Fibroblast of skin of right biceps (primary cell): ENCODE measurements at regions not wholly inside any gene's neighbourhood (a gene's known extent, or its start where the extent isn't known, plus 50 kb on each side); places are given as distances from the start of the nearest gene placed in this dataset.
A peak's percentile ranks its signal among the peaks of the same experiment; 100 is the strongest.

Experiments used
- DNase-seq: peaks from one replicate; pipeline ENCODE4 v3.0.0-alpha.2; 2013

- no peak for DNase-seq
Observed at GRCh38 chr15:95595759-95596158, 734.7 kb upstream of the NR2F2 start.

GRCh38 chr15:95596496-95596895, 734.0 kb upstream of the NR2F2 start:
- DNase-seq: no peak

DNA sequence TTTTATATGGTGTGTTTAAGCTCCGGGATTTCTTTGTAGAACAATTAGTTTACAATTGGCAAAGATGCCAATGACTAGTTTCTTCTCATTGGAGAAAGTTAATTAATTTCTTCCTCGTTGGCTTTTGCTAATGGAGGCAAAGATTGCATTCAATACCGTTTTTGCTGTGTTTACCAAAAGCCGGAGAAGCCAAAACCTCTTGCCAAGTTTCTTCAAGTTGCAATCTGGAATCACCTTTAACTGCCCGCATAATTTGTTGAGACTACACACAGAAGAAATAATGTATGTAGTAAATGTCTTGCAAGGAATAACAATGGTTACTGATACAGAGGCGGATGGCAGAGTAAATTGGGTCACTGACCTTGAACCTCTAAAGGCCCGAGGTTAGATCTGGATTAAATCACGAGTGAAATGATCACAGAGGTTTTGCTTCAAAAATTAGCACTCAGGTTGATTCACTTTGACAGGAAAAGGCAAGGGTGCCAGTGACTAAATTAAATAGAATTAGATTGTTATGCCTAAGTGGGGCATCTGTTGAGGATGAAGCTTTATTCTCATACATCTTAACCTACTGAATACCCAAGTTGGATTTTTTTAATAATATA, 732.1 kb upstream of the NR2F2 start:
- no peak for DNase-seq

GRCh38 chr15:95600367-95600766, 730.1 kb upstream of the NR2F2 start:
- no peak for DNase-seq

DNA sequence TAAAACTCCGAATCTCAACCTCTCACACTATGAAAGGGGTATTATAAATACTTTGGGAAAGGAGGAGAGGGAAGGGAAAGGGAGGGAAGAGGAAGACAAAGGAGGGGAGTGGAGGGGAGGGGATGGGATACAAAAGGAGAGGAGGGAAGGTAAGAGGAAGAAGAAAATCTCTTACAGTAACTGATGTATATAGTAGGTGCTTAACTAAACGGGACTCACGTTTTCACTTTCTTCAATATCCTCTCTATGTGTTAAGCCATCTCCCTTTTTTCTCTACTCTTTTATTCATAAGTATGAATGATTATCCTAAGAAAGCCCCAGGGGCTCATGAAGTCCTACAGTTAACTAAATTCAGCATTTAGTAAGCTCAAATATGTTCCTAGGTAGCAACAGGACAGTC, 729.6 kb upstream of the NR2F2 start:
- DNase-seq: no peak

DNA sequence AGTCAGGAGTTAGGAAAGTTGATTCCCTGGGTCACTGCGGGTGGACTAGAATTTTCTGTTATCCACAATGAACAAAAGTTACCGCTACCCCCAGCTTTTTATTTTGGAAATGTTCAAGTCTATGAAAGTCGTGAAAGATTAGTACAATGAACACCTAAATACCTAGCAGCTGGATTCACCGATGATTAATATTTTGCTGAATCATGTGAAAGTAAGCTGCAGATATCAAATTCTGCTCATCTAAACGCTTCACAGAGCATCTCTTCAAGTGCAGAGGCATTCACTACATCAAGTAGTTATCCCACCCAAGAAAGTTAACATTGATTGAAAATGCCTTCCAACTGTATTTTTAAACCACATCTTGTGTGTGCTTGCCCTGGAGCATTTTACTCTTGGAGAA, 729.0 kb upstream of the NR2F2 start:
- DNase-seq: no peak

DNA sequence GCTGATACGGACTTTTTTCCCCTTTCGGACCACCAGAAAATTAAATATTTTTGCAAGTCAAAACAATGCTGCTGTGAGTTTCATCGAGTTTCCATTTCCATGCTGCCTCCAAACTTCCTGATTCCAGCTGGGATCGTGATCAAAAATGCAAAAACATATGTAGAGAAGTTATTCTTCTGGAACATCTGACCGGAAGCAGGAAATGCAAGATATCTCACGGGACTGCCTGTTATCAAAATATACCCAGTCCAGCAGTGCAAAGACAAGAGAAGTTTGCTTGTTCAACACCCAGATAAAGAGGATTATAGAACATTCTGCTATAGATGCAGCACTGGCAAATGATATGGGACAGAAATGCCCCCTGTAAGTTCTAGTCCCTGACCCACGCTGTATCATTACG, 726.7 kb upstream of the NR2F2 start:
- DNase-seq: peak; percentile 53

- peak; percentile 94 for DNase-seq
Observed at GRCh38 chr15:95604634-95605036, 725.9 kb upstream of the NR2F2 start.

- no peak for DNase-seq
Observed at GRCh38 chr15:95605098-95605497, 725.4 kb upstream of the NR2F2 start.

- DNase-seq: no peak
Observed at GRCh38 chr15:95606551-95606950, 723.9 kb upstream of the NR2F2 start.

GRCh38 chr15:95608371-95608770, 722.1 kb upstream of the NR2F2 start:
- no peak for DNase-seq

- peak; percentile 63 for DNase-seq
Observed at GRCh38 chr15:95609096-95609495, 721.4 kb upstream of the NR2F2 start.

GRCh38 chr15:95610945-95611344, 719.6 kb upstream of the NR2F2 start:
- DNase-seq: no peak

DNA sequence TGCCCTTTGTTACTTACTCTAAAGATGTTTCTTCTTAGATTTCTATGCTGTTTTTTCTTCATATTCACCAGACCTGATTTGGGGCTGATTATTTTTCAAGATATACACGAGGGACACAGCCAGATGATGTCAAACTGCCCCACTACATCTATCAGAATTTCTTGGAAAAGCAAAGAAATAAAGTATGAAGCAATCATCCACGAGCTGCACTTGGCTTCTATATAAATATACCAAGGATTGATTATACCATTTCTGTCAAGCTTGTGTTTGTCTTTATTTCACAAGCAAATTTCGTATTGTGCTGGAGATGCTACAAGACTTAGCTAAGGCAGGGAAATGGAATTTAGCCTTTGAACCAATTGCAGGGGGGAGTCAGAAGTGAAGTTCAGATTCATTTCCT, 715.1 kb upstream of the NR2F2 start:
- DNase-seq: no peak

DNA sequence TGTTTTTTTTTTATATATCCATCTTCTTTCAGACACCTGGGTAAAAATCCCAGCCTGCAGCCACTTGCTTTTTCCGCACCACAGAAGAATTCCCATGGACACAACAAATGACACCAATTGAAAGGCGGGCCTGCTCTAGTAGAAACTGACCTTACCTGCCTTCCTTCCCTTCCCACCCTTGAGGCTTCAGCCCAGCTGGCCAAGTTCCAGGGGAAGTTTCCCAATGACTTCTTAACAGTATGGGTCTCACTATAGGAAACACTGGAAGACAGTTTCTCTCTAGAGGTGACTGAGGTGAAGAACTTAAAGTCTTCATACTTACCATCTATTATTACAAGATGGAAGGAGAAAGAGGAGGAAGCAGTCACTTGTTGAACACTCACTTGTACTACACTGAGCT, 714.2 kb upstream of the NR2F2 start:
- DNase-seq: no peak

DNA sequence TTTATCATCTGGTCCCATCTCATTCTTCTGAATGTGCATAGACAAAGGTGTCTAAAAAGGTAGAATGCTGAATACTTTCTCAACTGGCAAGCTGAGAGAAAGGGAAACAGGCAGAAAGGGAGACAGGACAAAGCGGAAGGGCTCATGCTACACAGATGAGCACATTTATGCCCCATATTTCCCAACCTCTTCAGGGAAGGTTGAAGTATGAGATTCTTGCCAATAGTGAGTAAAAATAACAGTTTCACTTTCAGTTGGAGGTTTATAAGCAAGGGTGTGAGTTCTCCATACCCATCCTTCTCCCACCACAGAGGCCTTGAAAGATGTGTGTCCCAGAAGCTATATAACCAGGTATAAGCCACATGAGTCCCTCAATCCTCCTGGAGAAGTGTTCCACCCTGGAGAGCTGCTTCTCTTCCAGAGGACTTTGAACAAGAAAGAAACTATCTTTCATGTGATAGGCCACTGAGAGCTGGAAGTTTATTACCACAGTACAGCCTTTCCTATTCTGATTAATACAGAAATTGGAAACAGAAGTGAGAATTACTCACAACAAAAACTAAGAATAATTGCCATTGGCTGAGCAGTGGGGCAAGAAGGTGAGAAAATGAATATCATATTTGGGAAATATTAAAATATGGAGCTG, 709.4 kb upstream of the NR2F2 start:
- DNase-seq: peak; percentile 22

DNA sequence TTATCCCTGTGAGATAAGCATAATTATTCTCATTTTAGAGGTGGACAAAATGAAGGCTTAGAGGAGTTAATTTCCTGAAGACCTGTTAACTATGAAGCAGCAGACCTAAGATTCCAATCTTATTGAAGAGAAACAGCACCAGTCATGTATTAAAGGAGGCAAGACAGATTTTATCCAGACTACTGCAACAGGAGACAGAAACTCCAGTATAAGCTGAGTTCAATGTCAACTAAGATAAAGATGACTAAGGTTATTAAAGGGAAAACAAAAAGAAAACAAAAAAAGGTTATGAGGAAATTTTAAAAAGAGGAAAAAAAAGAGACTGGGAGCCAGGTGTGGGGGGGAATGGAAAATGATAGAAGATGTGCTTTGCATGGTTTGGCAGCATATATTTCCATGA, 707.7 kb upstream of the NR2F2 start:
- no peak for DNase-seq

- peak; percentile 7 for DNase-seq
Observed at GRCh38 chr15:95624100-95624499, 706.4 kb upstream of the NR2F2 start.

DNA sequence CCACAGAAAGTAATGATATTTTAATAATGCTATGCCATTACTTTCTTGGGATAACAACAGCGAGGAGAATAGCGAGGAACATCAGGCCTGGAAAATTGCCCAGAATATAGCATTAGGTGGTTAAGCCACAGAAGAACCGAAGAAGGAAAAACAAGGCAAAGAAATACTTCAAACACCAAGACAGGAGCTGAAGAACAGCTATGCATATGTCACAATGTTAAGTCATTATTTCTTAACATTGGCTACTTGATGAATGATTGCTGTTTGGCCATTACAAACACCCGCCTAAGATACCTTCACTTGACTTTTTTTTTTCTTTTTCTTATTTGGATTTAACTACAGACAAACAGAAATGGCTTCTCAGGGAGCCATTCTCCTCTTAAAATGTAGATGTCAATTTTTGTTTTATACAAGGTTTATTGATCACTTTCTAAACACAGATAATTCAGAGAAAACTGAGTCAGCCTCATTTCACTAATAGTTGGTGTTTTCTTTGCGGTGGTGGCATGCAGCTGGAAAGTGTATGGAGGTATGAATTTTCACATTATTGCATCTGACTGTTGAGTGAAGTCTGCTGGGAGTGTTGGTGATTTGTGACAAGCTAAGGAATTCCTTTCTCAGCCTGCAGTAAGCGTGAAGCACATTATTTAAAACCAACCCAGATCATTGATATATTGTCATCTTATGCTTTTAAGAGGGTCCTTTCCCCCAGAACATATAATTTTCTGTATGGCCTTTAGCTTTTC, 705.7 kb upstream of the NR2F2 start:
- DNase-seq: no peak

DNA sequence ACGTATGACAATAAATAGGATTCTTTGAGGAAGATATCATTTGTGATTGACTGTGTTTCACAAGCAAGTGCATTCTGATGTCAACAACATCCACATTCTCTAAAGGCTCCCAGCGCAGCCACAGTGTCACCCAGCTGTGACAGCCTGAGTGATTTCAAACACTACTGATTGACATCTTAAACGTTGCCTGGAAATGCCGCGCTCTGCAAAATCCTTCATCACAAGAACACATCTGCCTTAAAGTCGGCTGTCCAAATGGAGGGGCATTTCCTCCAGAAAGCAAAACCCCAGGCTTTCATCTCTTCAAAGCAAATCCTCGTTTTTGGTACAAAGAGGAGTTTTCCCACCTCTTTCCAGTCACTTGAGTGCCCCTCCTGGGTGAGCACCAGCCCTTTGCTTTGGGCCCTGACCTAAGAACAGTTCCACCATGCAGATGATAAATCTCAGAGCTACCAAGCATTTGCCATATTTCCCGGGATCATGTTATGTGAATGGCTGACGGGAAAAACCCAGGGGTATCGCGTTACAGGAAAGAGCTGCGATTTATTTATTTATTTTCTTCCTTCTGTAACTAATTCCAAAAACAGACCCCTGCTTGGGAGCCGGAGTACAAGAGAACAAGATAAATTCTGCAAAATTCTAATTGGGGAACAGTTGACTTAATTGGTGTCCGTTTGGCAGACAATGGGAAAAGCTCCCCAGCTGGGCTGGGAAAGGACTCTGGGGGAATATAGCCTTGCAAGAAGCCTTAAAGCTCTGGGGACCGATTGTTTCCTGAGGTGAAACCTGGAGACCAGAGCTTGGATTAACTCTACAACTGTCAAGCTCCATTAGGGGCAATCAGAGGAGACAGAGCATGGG, 703.8 kb upstream of the NR2F2 start:
- peak; percentile 20 for DNase-seq

DNA sequence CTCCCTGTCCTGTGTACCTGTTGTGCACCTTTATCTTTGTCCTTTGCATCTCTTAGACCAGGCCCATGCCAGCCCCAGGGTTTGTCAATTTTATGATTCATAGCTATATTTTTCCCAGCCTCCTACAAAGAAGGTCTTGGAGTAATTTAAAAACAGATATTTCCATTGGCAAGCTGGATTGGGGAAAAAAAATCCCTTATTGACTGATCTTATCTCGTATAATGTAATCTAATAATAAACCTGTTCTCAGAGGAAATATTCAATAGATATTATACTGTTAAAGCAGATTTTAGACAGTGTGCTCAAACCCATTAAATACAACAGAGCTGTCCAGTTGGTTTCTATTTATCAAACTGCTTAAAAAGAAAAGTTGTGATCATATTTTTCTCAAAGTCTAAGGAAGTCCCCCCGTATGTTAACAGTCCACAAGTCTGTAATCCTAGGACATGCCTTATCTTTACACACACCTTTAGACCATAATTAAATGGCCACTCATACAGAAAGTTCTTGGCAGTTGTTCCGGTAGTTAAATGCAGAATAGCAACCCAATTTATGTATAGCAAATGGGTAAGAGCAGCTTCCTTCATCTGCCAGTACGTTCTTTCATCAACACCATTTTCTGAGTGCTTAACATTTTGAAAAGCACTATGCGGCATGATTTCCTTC, 700.9 kb upstream of the NR2F2 start:
- no peak for DNase-seq

DNA sequence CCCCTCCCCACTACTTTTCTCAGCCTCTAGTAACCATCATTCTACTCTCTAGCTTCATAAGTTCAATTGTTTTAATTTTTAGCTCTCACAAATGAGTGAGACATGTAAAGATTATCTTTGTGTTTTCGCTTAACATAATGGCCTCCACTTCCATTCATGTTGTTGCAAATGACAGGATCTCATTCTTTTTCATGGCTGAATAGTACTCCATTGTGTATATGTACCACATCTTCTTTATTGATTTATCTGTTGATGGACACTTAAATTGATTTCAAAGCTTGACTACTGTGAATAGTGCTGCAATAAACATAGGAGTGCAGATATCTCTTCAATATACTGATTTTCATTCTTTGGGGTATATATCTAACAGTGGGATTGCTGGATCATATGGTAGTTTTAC, 699.8 kb upstream of the NR2F2 start:
- no peak for DNase-seq

DNA sequence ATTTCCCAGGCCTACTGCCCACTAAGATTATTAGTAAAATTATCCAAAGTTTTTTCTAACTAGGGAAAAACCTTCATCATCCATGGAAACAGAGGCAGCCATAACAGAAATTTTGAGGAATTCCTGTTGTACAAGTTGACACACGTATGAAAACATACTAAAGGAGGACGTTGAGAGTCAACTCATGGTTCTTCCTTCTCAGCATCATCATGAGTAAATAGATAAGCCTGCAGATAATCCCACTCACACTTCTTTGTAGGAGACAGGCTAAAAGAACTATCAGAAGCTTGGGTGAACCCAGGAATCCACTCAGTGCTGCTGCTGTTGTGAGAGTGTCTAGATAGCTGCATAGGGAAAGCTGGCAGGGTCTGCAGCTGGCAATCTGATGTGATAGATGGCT, 694.8 kb upstream of the NR2F2 start:
- no peak for DNase-seq
